22Rv1 (cell line): ENCODE measurements at regions not wholly inside any gene's neighbourhood (a gene's known extent, or its start where the extent isn't known, plus 50 kb on each side); places are given as distances from the start of the nearest gene placed in this dataset.

Experiments used
- CTCF ChIP-seq: fragments of 450-650 bp; IDR thresholded peaks from 2 replicates; pipeline ENCODE4 v1.5.1; 2017; ENCODE audit warnings: mild to moderate bottlenecking
- ZFX ChIP-seq: fragments of 450-650 bp; IDR thresholded peaks from 2 replicates; pipeline ENCODE4 v1.6.1; 2017; ENCODE audit warnings: antibody characterized with exemption, borderline replicate concordance

DNA sequence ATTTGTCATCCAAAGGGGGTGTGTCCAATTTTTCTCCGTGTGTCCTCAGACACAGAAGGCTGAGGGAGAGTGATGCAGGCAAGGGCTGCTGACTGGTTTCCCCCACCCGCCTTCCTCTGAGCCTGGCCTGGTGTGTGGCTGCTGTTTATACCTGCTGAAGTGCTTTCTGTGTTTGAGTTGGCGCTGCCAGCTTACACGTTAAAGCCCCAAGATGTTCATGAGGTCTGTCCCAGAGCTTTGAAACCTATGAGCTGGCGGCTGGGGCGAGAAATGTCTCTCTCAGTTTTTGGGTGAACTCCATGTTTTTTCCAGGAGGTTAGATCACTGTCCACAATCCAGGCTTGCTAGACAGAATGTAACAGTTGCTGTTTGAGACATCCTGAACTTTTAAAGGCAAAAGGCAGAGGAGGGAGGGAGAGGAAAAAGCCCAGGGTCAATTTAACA is 69.0 kb upstream of the CCN2 start:
- TF ChIP-seq CTCF (no peak), ZFX (no peak)
